Peyer's patch (tissue), 4 donors: ENCODE measurements at regions not wholly inside any gene's neighbourhood (a gene's known extent, or its start where the extent isn't known, plus 50 kb on each side); places are given as distances from the start of the nearest gene placed in this dataset.

Experiments
- POLR2A ChIP-seq, 2 donors: fragments of 450-650 bp; IDR thresholded peaks; one replicate each; pipeline ENCODE4 v1.5.1; 2017; ENCODE audit warnings: antibody characterized with exemption in 2 of 2, mild to moderate bottlenecking in 2 of 2, moderate library complexity in 2 of 2
- TF ChIP-seq, protein P1 (sequence below), 6 experiments: fragments of 450-650 bp in 4 of 6; fragments of 200-600 bp in 2 of 6; sonication (generic) in 1 of 6; IDR thresholded peaks; one replicate each; pipeline ENCODE4 v1.5.1; 2017 to 2019; ENCODE audit warnings: antibody characterized with exemption in 6 of 6, mild to moderate bottlenecking in 3 of 6, moderate library complexity in 1 of 6

DNA sequence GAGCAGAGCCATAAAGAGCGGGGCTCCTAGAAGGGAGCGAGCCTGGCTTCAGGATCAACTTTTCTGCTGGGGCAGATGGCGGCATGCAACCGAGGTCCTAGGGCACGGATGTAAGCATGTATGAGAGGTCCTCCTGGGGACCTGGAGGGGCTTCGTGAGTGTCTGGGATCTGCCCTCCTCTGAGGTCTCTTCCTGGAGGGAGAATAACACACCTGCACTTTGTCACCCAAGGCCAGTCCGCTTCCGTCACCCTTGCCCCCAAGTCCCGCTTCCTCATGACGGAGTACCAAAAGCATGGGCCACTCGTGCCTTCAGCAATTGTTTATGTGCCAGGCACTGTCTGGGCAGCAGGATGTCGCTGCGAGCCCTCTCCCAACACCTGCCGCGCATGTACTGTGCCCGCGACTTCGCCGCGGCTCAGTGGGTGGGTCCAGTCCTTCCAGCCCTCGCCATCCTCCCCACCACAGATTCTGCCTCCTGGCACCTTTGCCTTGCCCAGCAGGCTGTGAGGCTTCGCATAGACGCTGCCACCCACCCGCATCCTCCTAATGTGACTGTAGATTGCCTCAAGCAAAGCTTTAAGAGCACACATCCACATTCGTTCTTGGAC, 60.0 kb upstream of the TMPRSS2 start:
- TF ChIP-seq, protein P1, sequence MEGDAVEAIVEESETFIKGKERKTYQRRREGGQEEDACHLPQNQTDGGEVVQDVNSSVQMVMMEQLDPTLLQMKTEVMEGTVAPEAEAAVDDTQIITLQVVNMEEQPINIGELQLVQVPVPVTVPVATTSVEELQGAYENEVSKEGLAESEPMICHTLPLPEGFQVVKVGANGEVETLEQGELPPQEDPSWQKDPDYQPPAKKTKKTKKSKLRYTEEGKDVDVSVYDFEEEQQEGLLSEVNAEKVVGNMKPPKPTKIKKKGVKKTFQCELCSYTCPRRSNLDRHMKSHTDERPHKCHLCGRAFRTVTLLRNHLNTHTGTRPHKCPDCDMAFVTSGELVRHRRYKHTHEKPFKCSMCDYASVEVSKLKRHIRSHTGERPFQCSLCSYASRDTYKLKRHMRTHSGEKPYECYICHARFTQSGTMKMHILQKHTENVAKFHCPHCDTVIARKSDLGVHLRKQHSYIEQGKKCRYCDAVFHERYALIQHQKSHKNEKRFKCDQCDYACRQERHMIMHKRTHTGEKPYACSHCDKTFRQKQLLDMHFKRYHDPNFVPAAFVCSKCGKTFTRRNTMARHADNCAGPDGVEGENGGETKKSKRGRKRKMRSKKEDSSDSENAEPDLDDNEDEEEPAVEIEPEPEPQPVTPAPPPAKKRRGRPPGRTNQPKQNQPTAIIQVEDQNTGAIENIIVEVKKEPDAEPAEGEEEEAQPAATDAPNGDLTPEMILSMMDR (IDR thresholded peaks at IDR 0.05), result no peak
- no peak for TF ChIP-seq POLR2A (IDR thresholded peaks at IDR 0.05)
